A673 (cell line): ENCODE measurements at regions not wholly inside any gene's neighbourhood (a gene's known extent, or its start where the extent isn't known, plus 50 kb on each side); places are given as distances from the start of the nearest gene placed in this dataset.

Experiments used
- BruUV-seq: library from RNA; stranded (reverse); fragments of 400-500 nt; replicated peaks from 2 replicates; lab custom pipeline; 2021; lab: Mats Ljungman, UMichigan
- CTCF ChIA-PET: fragments of 300-600 bp; sonication (Branson Sonifier 250); formaldehyde crosslinking; loops from one replicate; lab custom pipeline; 2022; ENCODE audit warnings: antibody characterized with exemption; lab: Charles Lee
- POLR2A ChIA-PET: fragments of 300-600 bp; sonication (Branson Sonifier 250); formaldehyde crosslinking; loops from one replicate; lab custom pipeline; 2022; ENCODE audit warnings: antibody characterized with exemption; ENCODE audit not compliant: low non-redundant PET; lab: Charles Lee
- DNase-seq: peaks from one replicate; pipeline ENCODE4 v3.0.0-alpha.2; 2015; ENCODE audit warnings: low spot score
- H3K27ac ChIP-seq: fragments of 200-600 bp; sonication (generic); 2 replicates; pipeline ENCODE4 v1.5.1; 2016; ENCODE audit warnings: mixed run types, low read depth, mild to moderate bottlenecking, mixed read lengths, antibody characterized with exemption, low read length; ENCODE audit not compliant: poor library complexity, severe bottlenecking
- H3K27me3 ChIP-seq: fragments of 200-600 bp; sonication (generic); replicated peaks from 2 replicates; pipeline ENCODE4 v1.6.1; 2017; ENCODE audit warnings: mixed run types, low read depth, mild to moderate bottlenecking, mixed read lengths, antibody characterized with exemption, low read length; ENCODE audit not compliant: insufficient read depth, poor library complexity
- H3K36me3 ChIP-seq: fragments of 200-600 bp; sonication (generic); 2 replicates; pipeline ENCODE4 v1.6.1; 2016; ENCODE audit warnings: mixed run types, mild to moderate bottlenecking, mixed read lengths, antibody characterized with exemption, low read length; ENCODE audit not compliant: insufficient read depth, poor library complexity, severe bottlenecking
- H3K4me1 ChIP-seq: fragments of 200-600 bp; sonication (generic); 2 replicates; pipeline ENCODE4 v1.6.1; 2017; ENCODE audit warnings: mixed run types, mild to moderate bottlenecking, mixed read lengths, antibody characterized with exemption, low read length; ENCODE audit not compliant: insufficient read depth, poor library complexity, severe bottlenecking
- H3K4me3 ChIP-seq: fragments of 200-600 bp; sonication (generic); 2 replicates; pipeline ENCODE4 v1.5.1; 2016; ENCODE audit warnings: low read depth, mixed run types, mild to moderate bottlenecking, mixed read lengths, low read length; ENCODE audit not compliant: poor library complexity, severe bottlenecking
- H3K9me3 ChIP-seq: fragments of 200-600 bp; sonication (generic); 2 replicates; pipeline ENCODE4 v1.6.1; 2016; ENCODE audit warnings: mixed run types, low read depth, mild to moderate bottlenecking, mixed read lengths, antibody characterized with exemption, low read length; ENCODE audit not compliant: poor library complexity, severe bottlenecking
- CTCF ChIP-seq: fragments of 300-800, 200-600 bp; sonication (generic); conservative IDR thresholded peaks from 2 replicates; pipeline ENCODE4 v1.5.1; 2017; ENCODE audit warnings: low read depth, mild to moderate bottlenecking, antibody characterized with exemption, low read length, moderate library complexity, mixed read lengths
- EZH2 ChIP-seq: fragments of 200-600 bp; sonication (generic); IDR thresholded peaks from 2 replicates; pipeline ENCODE4 v1.6.1; 2017; ENCODE audit warnings: borderline replicate concordance, low read depth, mild to moderate bottlenecking, mixed read lengths, antibody characterized with exemption, low read length; ENCODE audit not compliant: poor library complexity, severe bottlenecking
- intact Hi-C: fragments of 100-400 bp; cut with micrococcal nuclease; formaldehyde crosslinking; loops from one replicate; pipeline ENCODE4 v1.10.0; 2022; ENCODE audit not compliant: unreplicated experiment

DNA sequence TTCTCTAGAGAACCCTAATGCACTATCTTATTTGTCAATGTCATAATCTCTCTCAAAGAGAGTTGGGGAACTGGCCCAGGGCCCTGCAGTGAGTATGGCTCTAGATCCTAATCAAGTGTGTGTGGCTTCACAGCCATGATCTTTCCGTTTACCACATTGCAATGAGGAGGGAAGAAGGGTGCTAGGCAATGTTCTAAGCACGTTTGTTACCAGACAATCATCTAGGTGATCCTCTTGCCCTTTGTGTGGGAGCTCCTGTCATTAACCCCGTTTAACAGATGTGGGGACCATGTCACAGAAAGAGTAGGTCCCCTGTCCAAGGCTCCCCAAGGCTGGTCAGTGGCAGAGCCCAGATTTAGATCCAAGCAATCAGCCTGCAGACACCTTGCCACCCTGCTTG, 128.2 kb upstream of the IRX4 start:
- H3K27me3 ChIP-seq, result peaks cover 70% of the 10 kb centered on the region
- no peaks in the 10 kb centered on the region for H3K9me3 ChIP-seq
- no peak for DNase-seq
- H3K27ac ChIP-seq, result no peak overlapping the region
- intact Hi-C loops, result loop anchor here (10.0 kb wide), 1 partner anchor 276 kb away; no protein-coding TSS in a partner anchor
- ChIA-PET POLR2A (no interaction called here), CTCF (no interaction called here)
- TF ChIP-seq EZH2 (no peak), CTCF (no peak)
- BruUV-seq, result no TSS peak
- no peak overlapping the region for H3K4me3 ChIP-seq
- no peaks in the 10 kb centered on the region for H3K4me1 ChIP-seq
- no peaks in the 10 kb centered on the region for H3K36me3 ChIP-seq

DNA sequence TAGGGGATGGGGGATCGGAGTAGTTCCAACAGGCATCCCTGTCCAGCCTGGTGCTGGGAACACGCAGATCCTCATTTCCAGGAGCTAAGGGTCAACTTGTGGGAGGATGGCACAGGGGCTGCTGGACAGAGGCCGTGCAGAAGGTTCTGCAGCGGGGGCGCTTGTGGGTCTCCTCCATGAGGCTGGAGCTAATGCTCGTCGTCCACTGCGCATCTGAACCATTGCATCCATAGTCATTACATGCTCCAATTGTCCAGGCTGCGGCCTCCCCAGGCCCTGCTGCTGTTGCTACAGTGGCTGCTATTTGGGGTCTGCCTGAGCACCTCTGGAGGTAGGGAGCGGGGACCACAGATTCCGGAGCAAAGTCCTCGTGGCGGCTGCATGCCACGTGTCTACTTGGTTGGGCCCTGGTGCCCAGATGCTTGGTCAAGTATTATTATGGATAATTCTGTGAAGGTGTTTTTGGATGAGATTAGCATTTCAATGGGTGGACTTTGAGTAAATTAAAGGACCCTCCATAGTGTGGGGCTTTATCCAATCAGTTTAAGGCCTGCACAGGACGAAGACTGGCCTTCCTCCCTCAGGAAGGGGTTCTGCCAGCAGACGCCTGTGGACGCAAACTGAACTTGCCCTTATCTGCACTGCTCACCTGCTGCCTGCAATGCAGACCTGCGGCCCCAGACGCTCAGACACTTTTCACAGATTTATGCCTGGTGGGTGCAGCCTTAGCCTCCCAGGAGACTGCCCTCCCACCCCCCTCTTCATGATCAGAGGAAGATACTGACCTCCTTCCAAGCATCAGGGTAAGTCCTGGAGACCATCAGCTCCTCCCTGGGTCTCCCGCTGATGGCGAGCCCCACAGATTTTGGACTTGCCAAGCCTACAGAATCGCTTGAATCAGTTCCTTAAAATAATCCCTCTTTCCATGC, 127.5 kb upstream of the IRX4 start:
- intact Hi-C loops, result loop anchor here (10.0 kb wide), 1 partner anchor 275 kb away; no protein-coding TSS in a partner anchor
- Histone ChIP-seq H3K9me3 (no peaks in the 10 kb centered on the region), H3K36me3 (no peaks in the 10 kb centered on the region), H3K4me3 (no peak overlapping the region), H3K27me3 (peaks cover 70% of the 10 kb centered on the region), H3K27ac (no peak overlapping the region), H3K4me1 (no peaks in the 10 kb centered on the region)
- no TSS peak for BruUV-seq
- ChIA-PET CTCF (no interaction called here), POLR2A (no interaction called here)
- TF ChIP-seq EZH2, result no peak
- TF ChIP-seq CTCF, result no peak
- no peak for DNase-seq

DNA sequence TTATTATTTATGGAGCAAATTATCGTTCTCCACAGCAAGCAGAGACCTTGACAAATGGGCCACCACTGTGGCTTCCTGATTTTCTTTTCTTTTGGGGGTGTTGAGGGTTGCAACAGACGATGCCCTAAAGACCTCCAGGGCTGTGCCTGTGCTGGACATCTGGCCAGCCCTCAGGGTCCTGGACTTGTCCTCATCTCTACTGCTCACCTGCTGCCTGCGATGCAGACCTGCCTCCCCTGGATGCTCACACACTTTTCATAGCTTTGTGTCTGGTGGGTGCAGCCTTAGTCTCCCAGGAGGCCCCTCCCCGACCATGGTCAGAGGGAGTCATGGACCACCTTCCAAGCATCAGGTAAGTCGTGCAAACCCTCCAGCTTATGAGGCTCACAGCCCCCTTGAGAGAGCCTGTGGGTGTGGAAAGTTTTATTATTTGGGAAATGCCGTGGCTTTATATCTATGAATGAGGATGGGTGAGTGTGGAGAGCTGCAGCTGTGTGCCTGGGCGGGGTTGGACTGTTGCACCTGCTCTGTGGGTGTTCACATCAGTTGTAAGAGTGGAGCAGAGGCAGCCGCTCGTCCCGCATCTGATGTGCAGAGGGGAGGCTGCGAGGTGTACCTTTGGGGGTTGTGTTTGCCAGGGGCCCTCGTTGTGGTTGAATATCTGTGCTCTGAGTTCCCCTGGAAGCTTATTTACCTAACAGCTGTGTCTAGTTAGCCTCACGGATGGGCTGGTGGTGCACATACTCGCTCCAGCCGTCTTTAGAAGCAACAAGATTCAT, 126.3 kb upstream of the IRX4 start:
- CTCF ChIA-PET, result no interaction called here
- POLR2A ChIA-PET, result no interaction called here
- H3K27ac ChIP-seq, result no peak overlapping the region
- no peak overlapping the region for H3K4me3 ChIP-seq
- no peaks in the 10 kb centered on the region for H3K4me1 ChIP-seq
- peaks cover 63% of the 10 kb centered on the region for H3K27me3 ChIP-seq
- no peaks in the 10 kb centered on the region for H3K9me3 ChIP-seq
- BruUV-seq, result no TSS peak
- no peak for DNase-seq
- no peak for TF ChIP-seq CTCF
- no peak for TF ChIP-seq EZH2
- H3K36me3 ChIP-seq, result no peaks in the 10 kb centered on the region
- intact Hi-C loops, result no loop called here
